ENCODE measurements at regions not wholly inside any gene's neighbourhood (a gene's known extent, or its start where the extent isn't known, plus 50 kb on each side); places are given as distances from the start of the nearest gene placed in this dataset.

DNA sequence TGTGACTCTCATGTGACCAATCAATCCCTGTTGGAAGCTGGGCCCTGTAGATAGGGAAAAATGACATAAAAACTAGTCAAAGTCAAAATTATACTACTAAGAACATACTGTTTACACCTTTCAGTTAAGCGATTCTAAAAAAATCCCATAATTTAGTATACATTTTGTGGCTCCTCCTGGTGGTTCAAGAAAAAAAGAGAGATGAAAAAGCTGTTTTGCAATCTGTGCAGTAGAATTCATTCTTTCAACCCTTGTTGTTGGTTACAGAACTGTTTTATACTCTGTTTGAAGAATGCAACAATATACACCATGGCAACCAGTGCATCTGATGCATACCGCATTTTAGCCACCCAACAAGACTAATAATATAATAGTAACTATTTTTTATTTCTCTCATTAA, 66.8 kb upstream of the ANK2 start:
- no peak for TF ChIP-seq CTCF (IDR thresholded peaks at IDR 0.05)
- TF ChIP-seq POLR2A (IDR thresholded peaks at IDR 0.05), result no peak

All from adrenal gland (tissue), 5 donors.